ENCODE measurements at regions not wholly inside any gene's neighbourhood (a gene's known extent, or its start where the extent isn't known, plus 50 kb on each side); places are given as distances from the start of the nearest gene placed in this dataset.

- H3K27ac ChIP-seq: no peak overlapping the region
- no peaks in the 10 kb centered on the region for H3K9me3 ChIP-seq
- no peaks in the 10 kb centered on the region for H3K4me1 ChIP-seq
- H3K36me3 ChIP-seq: no peaks in the 10 kb centered on the region
- ATAC-seq (no peak), DNase-seq (no peak)
- no peak for TF ChIP-seq CTCF (IDR thresholded peaks at IDR 0.05)
- 81 to 86% methylated on average over 4 of the region's 4 CpGs for WGBS, 2 donors
- no peak overlapping the region for H3K4me3 ChIP-seq
- intact Hi-C loops (cut with DNase I): no loop called here
- no peaks in the 10 kb centered on the region for H3K27me3 ChIP-seq
Observed at GRCh38 chr9:30015073-30015472, 2369.4 kb upstream of the ACO1 start.

- Histone ChIP-seq H3K4me3 (no peak overlapping the region), H3K27me3 (no peaks in the 10 kb centered on the region), H3K27ac (no peak overlapping the region), H3K36me3 (no peaks in the 10 kb centered on the region), H3K9me3 (no peaks in the 10 kb centered on the region), H3K4me1 (no peaks in the 10 kb centered on the region)
- no peak for TF ChIP-seq CTCF (IDR thresholded peaks at IDR 0.05)
- intact Hi-C loops (cut with DNase I): loop anchor here in 1 of 10 donors (10.0 kb wide), 1 partner anchor 55 kb away; no protein-coding TSS in a partner anchor
- no peak for DNase-seq
- 65 to 70% methylated on average over 2 of the region's 2 CpGs for WGBS, 2 donors
- ATAC-seq: no peak
Observed at GRCh38 chr9:30020161-30020560, 2364.3 kb upstream of the ACO1 start.

- no peaks in the 10 kb centered on the region for H3K27me3 ChIP-seq
- no peak overlapping the region for H3K4me3 ChIP-seq
- no peak for TF ChIP-seq CTCF (IDR thresholded peaks at IDR 0.05)
- H3K9me3 ChIP-seq: peaks cover 0 to 12% (median 0%) of the 10 kb centered on the region in 11 donors
- 56 to 63% methylated on average over 1 of the region's 1 CpG for WGBS, 2 donors
- intact Hi-C loops (cut with DNase I): loop anchor here in 1 of 10 donors (10.0 kb wide), 1 partner anchor 51 kb away; no protein-coding TSS in a partner anchor
- no peak for ATAC-seq
- DNase-seq: no peak
- no peaks in the 10 kb centered on the region for H3K4me1 ChIP-seq
- no peak overlapping the region for H3K27ac ChIP-seq
- no peaks in the 10 kb centered on the region for H3K36me3 ChIP-seq
Observed at GRCh38 chr9:30035761-30036160, 2348.7 kb upstream of the ACO1 start.

- no peak for TF ChIP-seq CTCF (IDR thresholded peaks at IDR 0.05)
- WGBS, 2 donors: 39 to 67% methylated on average over 1 of the region's 1 CpG
- H3K4me1 ChIP-seq: no peaks in the 10 kb centered on the region
- H3K4me3 ChIP-seq: no peak overlapping the region
- no peak overlapping the region for H3K27ac ChIP-seq
- intact Hi-C loops (cut with DNase I): loop anchor here in 1 of 10 donors (10.0 kb wide), 1 partner anchor 52 kb away; no protein-coding TSS in a partner anchor
- H3K36me3 ChIP-seq: no peaks in the 10 kb centered on the region
- ATAC-seq: no peak
- H3K9me3 ChIP-seq: peaks cover 0 to 10% (median 0%) of the 10 kb centered on the region in 11 donors
- H3K27me3 ChIP-seq: no peaks in the 10 kb centered on the region
- DNase-seq: no peak
Observed at GRCh38 chr9:30036558-30036957, 2347.9 kb upstream of the ACO1 start.
